Sigmoid colon (tissue), 6 donors: ENCODE measurements at regions not wholly inside any gene's neighbourhood (a gene's known extent, or its start where the extent isn't known, plus 50 kb on each side); places are given as distances from the start of the nearest gene placed in this dataset.

Experiments used
- DNase-seq: peaks from one replicate; pipeline ENCODE4 v3.0.0-alpha.2; 2019
- H3K27ac ChIP-seq, 4 donors: fragments of 200-600 bp; sonication (generic); one replicate each; pipeline ENCODE4 v1.5.1; 2016 to 2019; ENCODE audit warnings: mild to moderate bottlenecking in 1 of 4
- H3K27me3 ChIP-seq, 3 donors: fragments of 200-600 bp; sonication (generic); one replicate each; pipeline ENCODE4 v1.5.1; 2019; ENCODE audit warnings: mild to moderate bottlenecking in 1 of 3
- H3K36me3 ChIP-seq, 4 donors: fragments of 200-600 bp; sonication (generic); one replicate each; pipeline ENCODE4 v1.5.1; 2016 to 2019
- H3K4me1 ChIP-seq, 4 donors: fragments of 200-600 bp; sonication (generic); one replicate each; pipeline ENCODE4 v1.5.1; 2017 to 2019
- H3K4me3 ChIP-seq, 4 donors: fragments of 200-600 bp; sonication (generic); one replicate each; pipeline ENCODE4 v1.5.1; 2017 to 2019; ENCODE audit warnings: mild to moderate bottlenecking in 2 of 4, moderate library complexity in 1 of 4
- H3K9me3 ChIP-seq, 4 donors: fragments of 200-600 bp in 3 of 4; sonication (generic) in 3 of 4; one replicate each; pipeline versions ENCODE4 v1.5.1 to v1.6.1; 2013 to 2019
- EP300 ChIP-seq, 4 donors: sonication (generic); formaldehyde crosslinking; IDR thresholded peaks; one replicate each; pipeline ENCODE4 v1.6.1; 2017; ENCODE audit warnings: antibody characterized with exemption in 4 of 4
- POLR2A ChIP-seq, 2 donors: fragments of 450-650 bp; IDR thresholded peaks; one replicate each; pipeline ENCODE4 v1.6.1; 2016; ENCODE audit warnings: antibody characterized with exemption in 2 of 2, mild to moderate bottlenecking in 2 of 2, moderate library complexity in 2 of 2
- POLR2AphosphoS5 ChIP-seq, 4 donors: sonication (generic); formaldehyde crosslinking; IDR thresholded peaks; one replicate each; pipeline ENCODE4 v1.6.1; 2017; ENCODE audit warnings: antibody characterized with exemption in 4 of 4
- WGBS, 2 donors: extraction: QIAGEN DNeasy Blood & Tissue Kit; methylation state at CpG; one replicate each; pipeline ENCODE4 v1.1.7; 2013; 5-methylcytosine and 5-hydroxymethylcytosine counted together
- intact Hi-C: fragments of 100-400 bp; cut with DNase I; formaldehyde crosslinking; loops from one replicate; pipeline ENCODE4 v1.15.1; 2023
- TF ChIP-seq, protein P1 (sequence below), 4 experiments: fragments of 450-650 bp in 3 of 4; fragments of 200-600 bp in 1 of 4; IDR thresholded peaks; one replicate each; pipeline ENCODE4 v1.5.1; 2016 to 2019; ENCODE audit warnings: antibody characterized with exemption in 4 of 4, mild to moderate bottlenecking in 3 of 4, moderate library complexity in 2 of 4
- donor health status: healthy with polysubstance abuse.
- donor health status: healthy.

- TF ChIP-seq POLR2AphosphoS5 (IDR thresholded peaks at IDR 0.05) (no peak), EP300 (IDR thresholded peaks at IDR 0.05) (no peak), POLR2A (IDR thresholded peaks at IDR 0.05) (no peak)
- TF ChIP-seq, protein P1, sequence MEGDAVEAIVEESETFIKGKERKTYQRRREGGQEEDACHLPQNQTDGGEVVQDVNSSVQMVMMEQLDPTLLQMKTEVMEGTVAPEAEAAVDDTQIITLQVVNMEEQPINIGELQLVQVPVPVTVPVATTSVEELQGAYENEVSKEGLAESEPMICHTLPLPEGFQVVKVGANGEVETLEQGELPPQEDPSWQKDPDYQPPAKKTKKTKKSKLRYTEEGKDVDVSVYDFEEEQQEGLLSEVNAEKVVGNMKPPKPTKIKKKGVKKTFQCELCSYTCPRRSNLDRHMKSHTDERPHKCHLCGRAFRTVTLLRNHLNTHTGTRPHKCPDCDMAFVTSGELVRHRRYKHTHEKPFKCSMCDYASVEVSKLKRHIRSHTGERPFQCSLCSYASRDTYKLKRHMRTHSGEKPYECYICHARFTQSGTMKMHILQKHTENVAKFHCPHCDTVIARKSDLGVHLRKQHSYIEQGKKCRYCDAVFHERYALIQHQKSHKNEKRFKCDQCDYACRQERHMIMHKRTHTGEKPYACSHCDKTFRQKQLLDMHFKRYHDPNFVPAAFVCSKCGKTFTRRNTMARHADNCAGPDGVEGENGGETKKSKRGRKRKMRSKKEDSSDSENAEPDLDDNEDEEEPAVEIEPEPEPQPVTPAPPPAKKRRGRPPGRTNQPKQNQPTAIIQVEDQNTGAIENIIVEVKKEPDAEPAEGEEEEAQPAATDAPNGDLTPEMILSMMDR (IDR thresholded peaks at IDR 0.05) = no peak
- H3K4me1 ChIP-seq = no peaks in the 10 kb centered on the region
- H3K27ac ChIP-seq = no peak overlapping the region
- WGBS, 2 donors = 77 to 79% methylated on average over 18 of the region's 18 CpGs
- no peak for DNase-seq
- H3K9me3 ChIP-seq = peaks cover 0 to 4% (median 0%) of the 10 kb centered on the region in 4 donors
- intact Hi-C loops = no loop called here
- H3K27me3 ChIP-seq = no peaks in the 10 kb centered on the region
- no peaks in the 10 kb centered on the region for H3K36me3 ChIP-seq
- no peak overlapping the region for H3K4me3 ChIP-seq
Measured at GRCh38 chr12:34206061-34206785, 183.9 kb downstream of the ALG10 start.

- 91 to 95% methylated on average over 11 of the region's 11 CpGs for WGBS, 2 donors
- no peak for DNase-seq
- intact Hi-C loops = no loop called here
- H3K4me1 ChIP-seq = no peaks in the 10 kb centered on the region
- no peaks in the 10 kb centered on the region for H3K36me3 ChIP-seq
- peaks cover 0 to 4% (median 0%) of the 10 kb centered on the region in 4 donors for H3K9me3 ChIP-seq
- H3K4me3 ChIP-seq = no peak overlapping the region
- TF ChIP-seq EP300 (IDR thresholded peaks at IDR 0.05) (no peak), POLR2A (IDR thresholded peaks at IDR 0.05) (no peak), POLR2AphosphoS5 (IDR thresholded peaks at IDR 0.05) (no peak)
- TF ChIP-seq, protein P1 (IDR thresholded peaks at IDR 0.05) = no peak
- H3K27me3 ChIP-seq = no peaks in the 10 kb centered on the region
- H3K27ac ChIP-seq = no peak overlapping the region
Measured at GRCh38 chr12:34207858-34208257, 185.6 kb downstream of the ALG10 start.

DNA sequence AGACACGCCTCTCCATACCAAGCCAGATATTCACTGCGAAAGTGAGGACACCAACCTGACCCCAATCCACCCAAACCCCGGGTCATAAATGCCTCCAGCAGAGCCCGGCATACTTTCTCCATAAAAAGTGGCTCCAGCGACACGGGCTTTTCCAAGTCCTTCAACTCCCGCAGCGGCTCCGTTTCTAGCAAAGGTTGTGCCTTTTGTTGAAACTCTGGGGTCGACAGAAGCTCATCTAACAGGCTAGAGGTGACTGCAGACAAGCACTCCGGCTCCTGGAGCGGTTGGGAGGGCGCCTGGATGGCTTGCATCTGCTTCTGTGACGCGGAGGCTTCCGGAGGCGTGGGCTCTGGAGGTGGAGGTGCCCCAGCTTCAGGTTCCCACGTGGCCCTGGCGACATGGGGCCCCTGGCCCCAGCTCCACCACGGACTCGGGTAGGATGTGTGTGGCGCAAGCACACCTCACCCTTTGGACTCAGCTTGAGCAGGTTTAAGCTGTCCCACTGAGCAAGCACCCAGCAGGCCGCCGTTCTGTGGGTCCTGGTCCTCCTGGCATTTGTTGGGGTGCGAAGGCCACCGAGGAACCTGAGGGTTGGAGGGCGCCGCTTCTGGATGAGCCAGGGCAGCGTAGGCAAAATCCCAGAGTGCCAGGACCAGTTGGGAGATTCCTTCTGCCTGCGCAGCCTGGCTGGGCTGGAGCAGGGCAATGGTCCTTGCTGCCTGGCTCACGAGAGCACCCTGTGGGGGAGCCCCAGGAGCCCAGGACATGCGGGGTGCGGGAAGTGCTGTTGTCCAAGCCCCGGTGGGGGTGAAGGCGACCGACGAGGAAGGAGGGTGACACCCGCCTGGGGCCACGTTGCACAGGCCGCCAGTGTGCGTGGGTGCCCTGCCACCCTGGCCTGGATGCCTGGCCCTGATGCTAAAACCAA is 186.3 kb downstream of the ALG10 start:
- intact Hi-C loops = no loop called here
- no peaks in the 10 kb centered on the region for H3K36me3 ChIP-seq
- H3K4me3 ChIP-seq = no peak overlapping the region
- TF ChIP-seq POLR2AphosphoS5 (IDR thresholded peaks at IDR 0.05) (no peak), POLR2A (IDR thresholded peaks at IDR 0.05) (no peak), EP300 (IDR thresholded peaks at IDR 0.05) (no peak)
- TF ChIP-seq, protein P1 (IDR thresholded peaks at IDR 0.05) = no peak
- no peaks in the 10 kb centered on the region for H3K4me1 ChIP-seq
- DNase-seq = no peak
- no peak overlapping the region for H3K27ac ChIP-seq
- H3K27me3 ChIP-seq = no peaks in the 10 kb centered on the region
- H3K9me3 ChIP-seq = peaks cover 0 to 4% (median 0%) of the 10 kb centered on the region in 4 donors
- 83 to 85% methylated on average over 41 of the region's 41 CpGs for WGBS, 2 donors

- WGBS, 2 donors = 87 to 88% methylated on average over 22 of the region's 22 CpGs
Measured at GRCh38 chr12:34209259-34209835, 187.1 kb downstream of the ALG10 start.

More at GRCh38 chr12:34209259-34209835, 187.1 kb downstream of the ALG10 start:
- DNase-seq = no peak
- no peaks in the 10 kb centered on the region for H3K36me3 ChIP-seq
- no peak overlapping the region for H3K27ac ChIP-seq
- H3K4me1 ChIP-seq = no peaks in the 10 kb centered on the region
- intact Hi-C loops = no loop called here
- H3K4me3 ChIP-seq = no peak overlapping the region
- peaks cover 0 to 4% (median 0%) of the 10 kb centered on the region in 4 donors for H3K9me3 ChIP-seq
- H3K27me3 ChIP-seq = no peaks in the 10 kb centered on the region
- TF ChIP-seq POLR2AphosphoS5 (IDR thresholded peaks at IDR 0.05) (no peak), EP300 (IDR thresholded peaks at IDR 0.05) (no peak), POLR2A (IDR thresholded peaks at IDR 0.05) (no peak)
- TF ChIP-seq, protein P1 (IDR thresholded peaks at IDR 0.05) = no peak
